ENCODE measurements at regions not wholly inside any gene's neighbourhood (a gene's known extent, or its start where the extent isn't known, plus 50 kb on each side); places are given as distances from the start of the nearest gene placed in this dataset.

GRCh38 chr14:89017417-89017816 is 193.0 kb downstream of the TTC8 start:
- DNase-seq: no peak

GRCh38 chr14:89022274-89022673 is 197.8 kb downstream of the TTC8 start:
- DNase-seq: no peak

- no peak for DNase-seq
Observed at GRCh38 chr14:89024691-89025090, 200.2 kb downstream of the TTC8 start.

GRCh38 chr14:89025561-89026236 is 201.2 kb downstream of the TTC8 start:
- DNase-seq: peak; percentile 98

- DNase-seq: peak; percentile 49
Observed at GRCh38 chr14:89027097-89027740, 202.8 kb downstream of the TTC8 start.

- no peak for DNase-seq
Observed at GRCh38 chr14:89028462-89029134, 204.1 kb downstream of the TTC8 start.

GRCh38 chr14:89029961-89030694 is 205.7 kb downstream of the TTC8 start:
- no peak for DNase-seq

GRCh38 chr14:89030921-89031320 is 206.5 kb downstream of the TTC8 start:
- no peak for DNase-seq

GRCh38 chr14:89032086-89032649 is 207.7 kb downstream of the TTC8 start:
- no peak for DNase-seq

- no peak for DNase-seq
Observed at GRCh38 chr14:89033756-89034155, 209.3 kb downstream of the TTC8 start.

GRCh38 chr14:89036371-89036770 is 211.9 kb downstream of the TTC8 start:
- DNase-seq: no peak

- DNase-seq: no peak
Observed at GRCh38 chr14:89037065-89037464, 212.6 kb downstream of the TTC8 start.

GRCh38 chr14:89040080-89040459 is 215.6 kb downstream of the TTC8 start:
- no peak for DNase-seq

GRCh38 chr14:89040460-89041256 is 216.2 kb downstream of the TTC8 start:
- DNase-seq: peak; percentile 81

GRCh38 chr14:89041257-89041582 is 216.8 kb downstream of the TTC8 start:
- no peak for DNase-seq

GRCh38 chr14:89042021-89042420 is 217.6 kb downstream of the TTC8 start:
- no peak for DNase-seq

GRCh38 chr14:89053303-89053702 is 228.9 kb downstream of the TTC8 start:
- DNase-seq: no peak

- no peak for DNase-seq
Observed at GRCh38 chr14:89056394-89056793, 231.9 kb downstream of the TTC8 start.

- no peak for DNase-seq
Observed at GRCh38 chr14:89058697-89059096, 234.2 kb downstream of the TTC8 start.

- no peak for DNase-seq
Observed at GRCh38 chr14:89060191-89060590, 235.7 kb downstream of the TTC8 start.

GRCh38 chr14:89061696-89062095 is 237.2 kb downstream of the TTC8 start:
- no peak for DNase-seq

- no peak for DNase-seq
Observed at GRCh38 chr14:89065879-89066278, 241.4 kb downstream of the TTC8 start.

Data from fibroblast of skin of right quadriceps (primary cell).